ENCODE measurements at regions not wholly inside any gene's neighbourhood (a gene's known extent, or its start where the extent isn't known, plus 50 kb on each side); places are given as distances from the start of the nearest gene placed in this dataset.
A peak's percentile ranks its signal among the peaks of the same experiment; 100 is the strongest.

DNA sequence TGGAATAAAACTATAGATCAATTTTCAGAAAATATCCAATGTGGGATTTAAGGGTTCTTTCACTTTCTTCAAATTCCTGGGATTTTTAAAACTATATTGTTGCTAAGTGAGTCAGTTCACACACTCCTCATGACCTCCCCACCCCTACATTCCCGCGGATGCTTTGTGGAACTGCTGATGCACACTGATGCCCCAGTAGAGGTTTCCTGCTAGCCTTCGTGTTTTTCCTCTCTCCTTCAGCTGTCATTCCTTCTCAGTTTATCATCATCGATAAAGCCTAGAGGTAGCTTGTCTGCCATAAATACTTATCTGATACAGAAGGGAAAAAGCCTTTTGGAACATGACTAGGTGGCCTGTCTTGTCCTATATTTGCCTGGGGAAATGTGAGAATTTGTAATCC, 67.4 kb upstream of the GALNT5 start:
- DNase-seq (ENCODE audit: low read depth in 2 of 2) = peak; percentile 75 to 91

DNA sequence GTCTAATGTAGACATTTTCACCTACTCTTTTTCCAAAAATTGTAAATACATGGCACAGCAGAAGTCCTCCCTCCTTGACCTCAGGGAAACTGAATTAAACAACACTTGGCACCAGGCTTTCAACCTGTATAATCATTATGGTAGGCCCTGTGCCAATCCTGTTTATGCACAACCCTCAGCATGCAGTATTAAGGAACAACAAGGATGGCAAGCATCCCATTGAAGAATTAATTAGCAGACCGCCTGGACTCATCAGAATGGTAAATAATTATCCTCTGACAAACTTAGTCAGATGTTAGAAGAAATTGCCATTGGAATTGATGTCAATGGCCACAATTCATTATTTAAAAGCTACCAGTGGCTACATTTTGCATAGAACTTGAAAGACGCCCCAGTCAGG, 66.3 kb upstream of the GALNT5 start:
- no peaks in the 10 kb centered on the region for H3K79me2 ChIP-seq (ENCODE audit: control insufficient read depth, insufficient read depth, low read length)
- DNase-seq (ENCODE audit: low read depth in 2 of 2) = no peak
- H3K4me3 ChIP-seq (replicated peaks in 1 of 4; ENCODE audit: control extremely low read depth in 1 of 4, insufficient read depth in 1 of 4, low read depth in 3 of 4, low read length in 4 of 4) = no peak overlapping the region
- H3K9me3 ChIP-seq (ENCODE audit: control insufficient read depth, insufficient read depth, low read depth, low read length) = no peaks in the 10 kb centered on the region
- H2AFZ ChIP-seq (ENCODE audit: low read length) = no peak overlapping the region
- H3K4me1 ChIP-seq (ENCODE audit: control insufficient read depth, extremely low read depth, insufficient read depth, low read length) = peaks cover 6% of the 10 kb centered on the region
- H4K20me1 ChIP-seq (ENCODE audit: control insufficient read depth, extremely low read depth, insufficient read depth, low read length) = no peaks in the 10 kb centered on the region
- no peak for TF ChIP-seq EZH2 (IDR thresholded peaks at IDR 0.05; ENCODE audit: low read length, missing control alignments)
- no peaks in the 10 kb centered on the region for H3K27me3 ChIP-seq (ENCODE audit: control insufficient read depth, insufficient read depth, low read length)
- H3K36me3 ChIP-seq (ENCODE audit: control insufficient read depth, insufficient read depth, low read length) = no peaks in the 10 kb centered on the region
- no peak overlapping the region for H3K9ac ChIP-seq (ENCODE audit: insufficient read depth, low read length)
- H3K4me2 ChIP-seq (ENCODE audit: extremely low read depth, insufficient read depth, low read length) = no peak overlapping the region
- H3K27ac ChIP-seq (ENCODE audit: insufficient read depth, low read length) = no peak overlapping the region

More for the DNA sequence above, 67.4 kb upstream of the GALNT5 start:
- peak overlapping the region; percentile 27 for H3K4me2 ChIP-seq (ENCODE audit: extremely low read depth, insufficient read depth, low read length)
- no peak for TF ChIP-seq EZH2 (IDR thresholded peaks at IDR 0.05; ENCODE audit: low read length, missing control alignments)
- TF ChIP-seq, protein P1, sequence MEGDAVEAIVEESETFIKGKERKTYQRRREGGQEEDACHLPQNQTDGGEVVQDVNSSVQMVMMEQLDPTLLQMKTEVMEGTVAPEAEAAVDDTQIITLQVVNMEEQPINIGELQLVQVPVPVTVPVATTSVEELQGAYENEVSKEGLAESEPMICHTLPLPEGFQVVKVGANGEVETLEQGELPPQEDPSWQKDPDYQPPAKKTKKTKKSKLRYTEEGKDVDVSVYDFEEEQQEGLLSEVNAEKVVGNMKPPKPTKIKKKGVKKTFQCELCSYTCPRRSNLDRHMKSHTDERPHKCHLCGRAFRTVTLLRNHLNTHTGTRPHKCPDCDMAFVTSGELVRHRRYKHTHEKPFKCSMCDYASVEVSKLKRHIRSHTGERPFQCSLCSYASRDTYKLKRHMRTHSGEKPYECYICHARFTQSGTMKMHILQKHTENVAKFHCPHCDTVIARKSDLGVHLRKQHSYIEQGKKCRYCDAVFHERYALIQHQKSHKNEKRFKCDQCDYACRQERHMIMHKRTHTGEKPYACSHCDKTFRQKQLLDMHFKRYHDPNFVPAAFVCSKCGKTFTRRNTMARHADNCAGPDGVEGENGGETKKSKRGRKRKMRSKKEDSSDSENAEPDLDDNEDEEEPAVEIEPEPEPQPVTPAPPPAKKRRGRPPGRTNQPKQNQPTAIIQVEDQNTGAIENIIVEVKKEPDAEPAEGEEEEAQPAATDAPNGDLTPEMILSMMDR (conservative IDR thresholded peaks at IDR 0.05 in 1 of 2, IDR thresholded peaks at IDR 0.05 in 1 of 2; ENCODE audit: low read depth in 1 of 2, low read length in 2 of 2) = no peak
- H3K79me2 ChIP-seq (ENCODE audit: control insufficient read depth, insufficient read depth, low read length) = no peaks in the 10 kb centered on the region
- H4K20me1 ChIP-seq (ENCODE audit: control insufficient read depth, extremely low read depth, insufficient read depth, low read length) = no peaks in the 10 kb centered on the region
- H3K27ac ChIP-seq (ENCODE audit: insufficient read depth, low read length) = peak overlapping the region; percentile 60
- no peaks in the 10 kb centered on the region for H3K27me3 ChIP-seq (ENCODE audit: control insufficient read depth, insufficient read depth, low read length)
- H2AFZ ChIP-seq (ENCODE audit: low read length) = no peak overlapping the region
- no peak overlapping the region for H3K4me3 ChIP-seq (replicated peaks in 1 of 4; ENCODE audit: control extremely low read depth in 1 of 4, insufficient read depth in 1 of 4, low read depth in 3 of 4, low read length in 4 of 4)
- H3K4me1 ChIP-seq (ENCODE audit: control insufficient read depth, extremely low read depth, insufficient read depth, low read length) = peaks cover 6% of the 10 kb centered on the region
- H3K36me3 ChIP-seq (ENCODE audit: control insufficient read depth, insufficient read depth, low read length) = no peaks in the 10 kb centered on the region
- H3K9me3 ChIP-seq (ENCODE audit: control insufficient read depth, insufficient read depth, low read depth, low read length) = no peaks in the 10 kb centered on the region
- H3K9ac ChIP-seq (ENCODE audit: insufficient read depth, low read length) = no peak overlapping the region

DNA sequence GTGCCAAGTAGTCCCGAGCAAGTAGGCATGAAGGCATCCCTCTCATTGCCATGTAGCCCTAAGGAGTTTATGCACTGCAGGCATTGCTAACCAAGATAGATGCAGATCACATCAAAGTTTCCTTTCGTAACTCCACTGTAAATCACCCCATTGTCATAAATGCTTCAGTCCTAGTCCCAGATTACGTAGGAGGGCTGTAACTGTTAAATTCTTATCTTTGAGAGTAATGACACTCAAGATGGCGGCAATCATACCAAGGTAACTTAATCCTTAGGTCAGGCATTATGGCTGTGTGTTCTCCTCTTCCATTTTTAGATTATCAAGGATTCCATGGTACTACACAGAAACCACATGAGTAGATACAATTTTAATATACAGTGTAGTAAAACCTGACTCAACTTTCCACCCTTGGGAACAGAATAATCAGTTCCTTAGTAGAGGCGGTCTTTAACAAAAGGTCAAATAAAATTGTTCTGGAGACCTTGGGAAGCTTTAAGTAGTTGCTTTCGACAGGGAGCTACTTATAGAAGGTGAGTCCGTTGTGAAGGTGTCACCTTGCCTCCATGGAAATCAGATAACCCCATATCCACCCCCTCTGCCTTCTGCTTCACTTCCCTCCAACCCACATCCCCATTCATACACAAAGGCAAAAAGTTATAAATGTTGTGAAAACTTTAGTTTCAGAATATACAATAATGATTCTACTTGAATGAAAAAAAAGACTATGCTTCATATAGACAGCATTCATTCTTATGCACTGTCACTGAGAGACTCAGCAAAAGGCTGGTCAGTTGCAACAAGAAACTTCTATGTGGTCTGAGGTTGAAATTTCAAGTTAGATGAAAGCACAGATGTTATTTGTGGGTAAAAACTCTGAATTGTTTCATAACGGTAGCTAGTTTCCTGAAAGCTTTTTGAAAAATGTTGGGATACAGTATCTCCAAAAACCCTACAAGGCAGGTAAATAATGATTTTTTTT, 64.8 kb upstream of the GALNT5 start:
- no peak overlapping the region for H3K4me2 ChIP-seq (ENCODE audit: extremely low read depth, insufficient read depth, low read length)
- no peak overlapping the region for H2AFZ ChIP-seq (ENCODE audit: low read length)
- no peaks in the 10 kb centered on the region for H3K79me2 ChIP-seq (ENCODE audit: control insufficient read depth, insufficient read depth, low read length)
- no peak overlapping the region for H3K4me3 ChIP-seq (replicated peaks in 1 of 4; ENCODE audit: control extremely low read depth in 1 of 4, insufficient read depth in 1 of 4, low read depth in 3 of 4, low read length in 4 of 4)
- no peaks in the 10 kb centered on the region for H4K20me1 ChIP-seq (ENCODE audit: control insufficient read depth, extremely low read depth, insufficient read depth, low read length)
- no peaks in the 10 kb centered on the region for H3K36me3 ChIP-seq (ENCODE audit: control insufficient read depth, insufficient read depth, low read length)
- H3K27ac ChIP-seq (ENCODE audit: insufficient read depth, low read length) = no peak overlapping the region
- H3K27me3 ChIP-seq (ENCODE audit: control insufficient read depth, insufficient read depth, low read length) = no peaks in the 10 kb centered on the region
- no peak overlapping the region for H3K9ac ChIP-seq (ENCODE audit: insufficient read depth, low read length)
- H3K9me3 ChIP-seq (ENCODE audit: control insufficient read depth, insufficient read depth, low read depth, low read length) = no peaks in the 10 kb centered on the region
- no peak for DNase-seq (ENCODE audit: low read depth in 2 of 2)
- H3K4me1 ChIP-seq (ENCODE audit: control insufficient read depth, extremely low read depth, insufficient read depth, low read length) = peaks cover 6% of the 10 kb centered on the region
- TF ChIP-seq, protein P1 (conservative IDR thresholded peaks at IDR 0.05 in 1 of 2, IDR thresholded peaks at IDR 0.05 in 1 of 2; ENCODE audit: low read depth in 1 of 2, low read length in 2 of 2) = no peak
- no peak for TF ChIP-seq EZH2 (IDR thresholded peaks at IDR 0.05; ENCODE audit: low read length, missing control alignments)

Data from fibroblast of lung (primary cell).